H1 (cell line): ENCODE measurements at regions not wholly inside any gene's neighbourhood (a gene's known extent, or its start where the extent isn't known, plus 50 kb on each side); places are given as distances from the start of the nearest gene placed in this dataset.

ENCODE experiments used
- CTCF ChIP-seq, 3 experiments: IDR thresholded peaks; 1 replicate in 2 of 3; 2 replicates in 1 of 3; pipeline versions ENCODE4 v1.5.1 to v1.6.1; 2011; ENCODE audit warnings: low read length in 3 of 3, mild to moderate bottlenecking in 3 of 3, inconsistent platforms in 2 of 3, low read depth in 1 of 3, moderate library complexity in 1 of 3; ENCODE audit not compliant: insufficient read depth in 1 of 3; ENCODE audit errors: control extremely low read depth in 1 of 3
- JUN ChIP-seq: IDR thresholded peaks from 2 replicates; pipeline ENCODE4 v1.6.1; 2011; ENCODE audit warnings: low read depth, mild to moderate bottlenecking, improper control_type of control experiment, low read length
- SUZ12 ChIP-seq: fragments of 200-600 bp; sonication (generic); IDR thresholded peaks from 2 replicates; pipeline ENCODE4 v1.6.1; 2012; ENCODE audit warnings: mild to moderate bottlenecking, inconsistent platforms, low read length, moderate library complexity, mixed read lengths
- USF2 ChIP-seq: IDR thresholded peaks from 2 replicates; pipeline ENCODE4 v1.6.1; 2011; ENCODE audit warnings: low read length, improper control_type of control experiment

GRCh38 chr4:100103671-100104070 is 86.6 kb downstream of the DDIT4L start:
- TF ChIP-seq USF2 (no peak), CTCF (IDR thresholded peaks at IDR 0.05; ENCODE audit: control extremely low read depth in 1 of 3, insufficient read depth in 1 of 3, low read depth in 1 of 3, low read length in 3 of 3) (no peak), JUN (no peak), SUZ12 (no peak)
